C4-2B (cell line): ENCODE measurements at regions not wholly inside any gene's neighbourhood (a gene's known extent, or its start where the extent isn't known, plus 50 kb on each side); places are given as distances from the start of the nearest gene placed in this dataset.

Experiments used
- ZFX ChIP-seq: fragments of 450-650 bp; IDR thresholded peaks from 2 replicates; pipeline ENCODE4 v1.6.1; 2017
- TF ChIP-seq, protein P1 (sequence below): fragments of 450-650 bp; conservative IDR thresholded peaks from 2 replicates; pipeline ENCODE4 v1.5.1; 2017; ENCODE audit warnings: mild to moderate bottlenecking

DNA sequence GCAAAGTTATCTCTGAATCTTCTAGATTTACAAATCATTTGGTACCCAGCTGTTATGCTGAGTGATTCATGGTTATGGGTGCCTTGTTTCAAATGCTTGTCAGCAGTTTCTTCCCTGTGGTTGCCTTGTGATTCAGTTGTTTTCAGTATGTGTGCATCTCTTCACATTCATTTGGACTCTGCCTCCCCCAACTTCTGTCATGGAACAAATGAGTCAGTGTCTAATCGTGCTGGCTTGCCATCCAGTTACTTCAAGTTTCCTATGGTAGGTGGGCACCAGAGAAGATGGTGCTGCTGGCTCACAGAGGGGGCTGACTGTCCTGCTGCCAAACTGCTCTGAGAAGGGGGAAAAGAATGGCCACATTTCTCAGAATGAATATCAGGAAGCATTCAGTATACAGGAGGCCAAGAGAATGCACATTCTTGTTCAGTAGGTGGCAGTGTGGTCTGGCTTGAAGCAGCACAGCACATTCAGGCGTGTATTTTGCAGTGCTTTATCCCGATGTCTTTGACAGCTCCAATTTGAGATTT, 260.9 kb downstream of the GLUD2 start:
- TF ChIP-seq, protein P1, sequence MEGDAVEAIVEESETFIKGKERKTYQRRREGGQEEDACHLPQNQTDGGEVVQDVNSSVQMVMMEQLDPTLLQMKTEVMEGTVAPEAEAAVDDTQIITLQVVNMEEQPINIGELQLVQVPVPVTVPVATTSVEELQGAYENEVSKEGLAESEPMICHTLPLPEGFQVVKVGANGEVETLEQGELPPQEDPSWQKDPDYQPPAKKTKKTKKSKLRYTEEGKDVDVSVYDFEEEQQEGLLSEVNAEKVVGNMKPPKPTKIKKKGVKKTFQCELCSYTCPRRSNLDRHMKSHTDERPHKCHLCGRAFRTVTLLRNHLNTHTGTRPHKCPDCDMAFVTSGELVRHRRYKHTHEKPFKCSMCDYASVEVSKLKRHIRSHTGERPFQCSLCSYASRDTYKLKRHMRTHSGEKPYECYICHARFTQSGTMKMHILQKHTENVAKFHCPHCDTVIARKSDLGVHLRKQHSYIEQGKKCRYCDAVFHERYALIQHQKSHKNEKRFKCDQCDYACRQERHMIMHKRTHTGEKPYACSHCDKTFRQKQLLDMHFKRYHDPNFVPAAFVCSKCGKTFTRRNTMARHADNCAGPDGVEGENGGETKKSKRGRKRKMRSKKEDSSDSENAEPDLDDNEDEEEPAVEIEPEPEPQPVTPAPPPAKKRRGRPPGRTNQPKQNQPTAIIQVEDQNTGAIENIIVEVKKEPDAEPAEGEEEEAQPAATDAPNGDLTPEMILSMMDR: peak; percentile 52
- TF ChIP-seq ZFX: no peak
